ENCODE measurements at regions not wholly inside any gene's neighbourhood (a gene's known extent, or its start where the extent isn't known, plus 50 kb on each side); places are given as distances from the start of the nearest gene placed in this dataset.
A peak's percentile ranks its signal among the peaks of the same experiment; 100 is the strongest.
"Not testable (repeated sequence)": the region's sequence is repeated elsewhere in the genome, so short reads cannot be mapped to it uniquely, and the experiment has no call there.

DNA sequence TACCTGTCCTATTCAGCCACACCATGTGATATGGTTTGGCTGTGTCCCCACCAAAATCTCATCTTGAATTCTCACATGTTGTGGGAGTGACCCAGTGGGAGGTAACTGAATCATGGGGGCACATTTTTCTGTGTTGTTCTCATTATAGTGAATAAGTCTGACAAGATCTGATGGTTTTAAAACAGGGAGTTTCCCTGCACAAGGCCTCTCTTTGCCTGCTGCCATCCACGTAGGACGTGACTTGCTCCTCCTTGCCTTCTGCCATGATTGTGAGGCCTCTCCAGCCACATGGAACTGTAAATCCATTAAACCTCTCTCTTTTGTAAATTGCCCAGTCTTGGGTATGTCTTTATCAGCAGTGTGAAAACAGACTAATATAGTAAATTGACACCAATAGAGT is 117.7 kb downstream of the ENC1 start:
- intact Hi-C loops (cut with micrococcal nuclease): not testable (repeated sequence)

DNA sequence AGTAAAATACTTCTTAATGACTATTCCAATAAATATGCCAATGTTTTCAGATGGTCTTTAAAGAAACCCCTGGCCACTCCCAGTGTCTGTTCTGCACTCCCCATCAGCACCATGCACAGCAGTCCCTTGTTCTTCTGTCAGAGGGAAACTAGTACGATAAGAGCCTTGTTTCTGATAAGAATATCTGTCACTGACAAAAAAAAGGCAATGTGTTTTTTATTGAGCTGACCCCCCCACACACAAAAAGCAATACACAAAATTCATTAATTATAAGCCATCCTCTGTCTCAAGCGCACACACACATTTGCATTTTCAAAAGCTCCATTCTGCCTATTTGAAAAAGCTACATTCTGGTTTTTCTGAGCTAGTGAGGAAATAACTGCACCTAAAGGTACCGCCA is 119.1 kb downstream of the ENC1 start:
- no peak overlapping the region for H3K4me3 ChIP-seq (ENCODE audit: low read length in 2 of 2)
- H3K27ac ChIP-seq (ENCODE audit: low read depth, low read length): no peak overlapping the region
- Mint-ChIP-seq H3K4me3 (no peak overlapping the region), H3K27me3 (peaks cover 0 to 4% of the 10 kb centered on the region in 2 donors), H3K36me3 (peaks cover 3 to 7% of the 10 kb centered on the region in 2 donors), H3K4me1 (no peaks in the 10 kb centered on the region), H3K9me3 (peaks cover 4 to 27% (median 19%) of the 10 kb centered on the region in 8 donors), H3K27ac (no peak overlapping the region)
- no peaks in the 10 kb centered on the region for H3K27me3 ChIP-seq (ENCODE audit: insufficient read depth, low read length)
- H3K4me1 ChIP-seq (ENCODE audit: insufficient read depth, low read length): no peaks in the 10 kb centered on the region
- intact Hi-C loops (cut with micrococcal nuclease): no loop called here
- no peak for DNase-seq
- ChIA-PET POLR2A (ENCODE audit: partially characterized antibody) (no interaction called here), CTCF (ENCODE audit: partially characterized antibody) (no interaction called here)
- H3K9me3 ChIP-seq (ENCODE audit: control insufficient read depth in 1 of 2, low read length in 2 of 2): no peaks in the 10 kb centered on the region
- H3K36me3 ChIP-seq (ENCODE audit: insufficient read depth, low read length): no peaks in the 10 kb centered on the region

More for the DNA sequence above, 117.7 kb downstream of the ENC1 start:
- H3K36me3 ChIP-seq (ENCODE audit: insufficient read depth, low read length); H3K36me3 Mint-ChIP-seq; CTCF ChIA-PET (ENCODE audit: partially characterized antibody); H3K27me3 ChIP-seq (ENCODE audit: insufficient read depth, low read length); H3K4me3 ChIP-seq (ENCODE audit: low read length in 2 of 2); H3K4me1 ChIP-seq (ENCODE audit: insufficient read depth, low read length); H3K4me3 Mint-ChIP-seq; H3K27ac Mint-ChIP-seq; POLR2A ChIA-PET (ENCODE audit: partially characterized antibody); H3K27ac ChIP-seq (ENCODE audit: low read depth, low read length); DNase-seq; H3K4me1 Mint-ChIP-seq; H3K27me3 Mint-ChIP-seq; H3K9me3 ChIP-seq (ENCODE audit: control insufficient read depth in 1 of 2, low read length in 2 of 2): not testable (repeated sequence)
- H3K9me3 Mint-ChIP-seq: peaks cover 4 to 27% (median 19%) of the 10 kb centered on the region in 8 donors

DNA sequence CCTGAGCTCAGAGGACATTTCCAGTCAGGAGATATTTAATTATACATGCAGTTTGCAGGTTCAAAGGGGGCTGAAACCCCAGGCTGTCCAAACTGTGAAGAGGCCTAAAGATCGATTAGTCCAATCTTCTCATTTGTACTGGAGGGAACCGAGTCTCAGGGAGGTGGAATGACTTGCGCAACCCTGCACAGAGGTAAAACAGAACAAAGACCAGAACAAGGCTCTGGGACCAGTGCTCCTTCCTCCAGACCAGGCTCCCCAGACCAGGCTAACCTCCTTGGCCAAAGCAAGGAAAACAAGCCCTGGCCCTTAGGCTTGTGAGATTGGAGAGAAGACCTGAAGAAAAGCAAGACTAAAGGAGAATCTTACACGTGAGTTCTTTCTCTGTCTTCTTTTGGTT is 120.8 kb downstream of the ENC1 start:
- Mint-ChIP-seq H3K4me1 (no peaks in the 10 kb centered on the region), H3K27ac (no peak overlapping the region), H3K27me3 (peaks cover 0 to 7% of the 10 kb centered on the region in 2 donors), H3K4me3 (no peak overlapping the region), H3K36me3 (peaks cover 3 to 7% of the 10 kb centered on the region in 2 donors), H3K9me3 (peaks cover 4 to 23% (median 16%) of the 10 kb centered on the region in 8 donors)
- POLR2A ChIA-PET (ENCODE audit: partially characterized antibody): no interaction called here
- Histone ChIP-seq H3K27me3 (ENCODE audit: insufficient read depth, low read length) (no peaks in the 10 kb centered on the region), H3K4me1 (ENCODE audit: insufficient read depth, low read length) (no peaks in the 10 kb centered on the region), H3K27ac (ENCODE audit: low read depth, low read length) (no peak overlapping the region), H3K9me3 (ENCODE audit: control insufficient read depth in 1 of 2, low read length in 2 of 2) (no peaks in the 10 kb centered on the region), H3K36me3 (ENCODE audit: insufficient read depth, low read length) (no peaks in the 10 kb centered on the region), H3K4me3 (ENCODE audit: low read length in 2 of 2) (no peak overlapping the region)
- no peak for DNase-seq
- CTCF ChIA-PET (ENCODE audit: partially characterized antibody): no interaction called here
- intact Hi-C loops (cut with micrococcal nuclease): no loop called here

DNA sequence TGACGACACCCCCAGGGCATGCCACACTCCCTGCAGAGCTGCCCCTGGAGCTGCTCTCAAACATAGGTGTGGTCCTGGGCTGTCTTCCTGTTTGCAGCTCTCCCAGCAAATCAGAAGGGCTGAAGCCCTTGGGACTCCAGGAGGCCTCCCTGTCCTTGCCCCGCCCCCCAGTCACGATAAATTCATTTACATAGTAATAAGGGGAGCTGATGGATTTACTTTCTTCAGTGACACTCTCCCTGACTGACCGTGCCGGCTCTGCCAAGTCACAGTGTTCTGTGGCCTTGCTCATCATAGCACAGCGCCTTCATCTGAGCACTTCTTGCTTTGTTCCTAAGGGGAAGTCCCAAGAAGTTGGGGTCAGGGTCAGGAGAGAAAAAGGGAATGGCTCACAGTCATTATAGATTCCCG is 121.4 kb downstream of the ENC1 start:
- Mint-ChIP-seq H3K9me3 (peaks cover 4 to 18% (median 14%) of the 10 kb centered on the region in 8 donors), H3K27ac (peak overlapping the region in 1 of 7 donors; percentile 27), H3K36me3 (peaks cover 3 to 7% of the 10 kb centered on the region in 2 donors), H3K4me1 (no peaks in the 10 kb centered on the region), H3K27me3 (peaks cover 2 to 7% of the 10 kb centered on the region in 2 donors), H3K4me3 (no peak overlapping the region)
- CTCF ChIA-PET (ENCODE audit: partially characterized antibody): no interaction called here
- H3K36me3 ChIP-seq (ENCODE audit: insufficient read depth, low read length): no peaks in the 10 kb centered on the region
- no peak for DNase-seq
- H3K27ac ChIP-seq (ENCODE audit: low read depth, low read length): no peak overlapping the region
- no peak overlapping the region for H3K4me3 ChIP-seq (ENCODE audit: low read length in 2 of 2)
- POLR2A ChIA-PET (ENCODE audit: partially characterized antibody): no interaction called here
- H3K4me1 ChIP-seq (ENCODE audit: insufficient read depth, low read length): no peaks in the 10 kb centered on the region
- no peaks in the 10 kb centered on the region for H3K27me3 ChIP-seq (ENCODE audit: insufficient read depth, low read length)
- intact Hi-C loops (cut with micrococcal nuclease): no loop called here
- no peaks in the 10 kb centered on the region for H3K9me3 ChIP-seq (ENCODE audit: control insufficient read depth in 1 of 2, low read length in 2 of 2)

DNA sequence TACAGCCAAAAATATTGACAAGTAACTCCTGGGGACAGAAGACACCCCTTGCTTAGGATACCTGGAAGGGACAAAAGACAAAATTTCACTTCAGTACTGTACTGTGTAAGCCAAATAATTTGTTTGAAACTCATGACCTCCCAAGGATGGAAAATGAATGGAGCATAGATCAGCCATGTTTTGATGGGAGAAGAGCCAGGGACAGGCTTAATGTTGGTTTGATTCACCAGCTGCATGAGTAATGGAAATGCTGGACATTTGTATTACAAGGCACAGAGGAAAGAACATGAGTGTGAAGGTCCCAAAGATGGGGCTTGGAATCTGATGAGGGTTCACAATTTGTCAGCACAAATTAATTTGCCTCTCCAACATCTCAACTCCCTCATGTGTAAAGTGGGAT is 122.8 kb downstream of the ENC1 start:
- intact Hi-C loops (cut with micrococcal nuclease): no loop called here
- Histone ChIP-seq H3K4me3 (ENCODE audit: low read length in 2 of 2) (no peak overlapping the region), H3K9me3 (ENCODE audit: control insufficient read depth in 1 of 2, low read length in 2 of 2) (no peaks in the 10 kb centered on the region), H3K36me3 (ENCODE audit: insufficient read depth, low read length) (no peaks in the 10 kb centered on the region), H3K27ac (ENCODE audit: low read depth, low read length) (no peak overlapping the region), H3K4me1 (ENCODE audit: insufficient read depth, low read length) (no peaks in the 10 kb centered on the region), H3K27me3 (ENCODE audit: insufficient read depth, low read length) (no peaks in the 10 kb centered on the region)
- Mint-ChIP-seq H3K4me1 (no peaks in the 10 kb centered on the region), H3K9me3 (peaks cover 0 to 5% (median under 1%) of the 10 kb centered on the region in 8 donors), H3K27ac (no peak overlapping the region), H3K4me3 (no peak overlapping the region), H3K27me3 (peaks cover 2 to 7% of the 10 kb centered on the region in 2 donors), H3K36me3 (no peaks in the 10 kb centered on the region)
- ChIA-PET CTCF (ENCODE audit: partially characterized antibody) (interaction anchor here (0.8 kb wide), 1 partner anchor 78 kb away, joined by 3 read pairs; no protein-coding TSS in a partner anchor), POLR2A (ENCODE audit: partially characterized antibody) (no interaction called here)
- no peak for DNase-seq

DNA sequence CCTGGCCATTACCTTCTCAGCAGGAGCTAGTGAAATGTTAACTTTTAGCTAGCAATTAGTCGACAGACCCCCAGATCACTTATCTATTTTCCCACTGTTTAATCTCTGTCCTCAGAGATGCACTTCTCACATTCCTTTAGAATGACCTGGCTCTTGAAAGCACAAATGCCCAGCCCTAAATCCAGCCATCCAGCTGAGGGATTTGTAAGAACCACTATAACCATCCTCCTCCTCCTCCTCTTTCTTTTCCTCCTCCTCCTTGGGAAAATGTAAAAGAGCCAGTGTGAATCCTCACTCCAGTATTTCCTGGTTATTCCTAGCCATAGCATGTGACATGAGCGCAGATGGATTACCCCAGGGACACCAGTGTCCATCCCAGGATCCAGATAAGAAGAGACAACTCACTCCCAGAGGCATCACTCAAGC is 124.3 kb downstream of the ENC1 start:
- Mint-ChIP-seq H3K4me1 (no peaks in the 10 kb centered on the region), H3K27me3 (peaks cover 2 to 7% of the 10 kb centered on the region in 2 donors), H3K27ac (no peak overlapping the region), H3K4me3 (no peak overlapping the region), H3K9me3 (no peaks in the 10 kb centered on the region), H3K36me3 (no peaks in the 10 kb centered on the region)
- H3K4me3 ChIP-seq (ENCODE audit: low read length in 2 of 2): no peak overlapping the region
- no peak overlapping the region for H3K27ac ChIP-seq (ENCODE audit: low read depth, low read length)
- H3K36me3 ChIP-seq (ENCODE audit: insufficient read depth, low read length): no peaks in the 10 kb centered on the region
- no peak for DNase-seq
- no peaks in the 10 kb centered on the region for H3K9me3 ChIP-seq (ENCODE audit: control insufficient read depth in 1 of 2, low read length in 2 of 2)
- ChIA-PET POLR2A (ENCODE audit: partially characterized antibody) (no interaction called here), CTCF (ENCODE audit: partially characterized antibody) (no interaction called here)
- H3K4me1 ChIP-seq (ENCODE audit: insufficient read depth, low read length): no peaks in the 10 kb centered on the region
- intact Hi-C loops (cut with micrococcal nuclease): no loop called here
- no peaks in the 10 kb centered on the region for H3K27me3 ChIP-seq (ENCODE audit: insufficient read depth, low read length)

DNA sequence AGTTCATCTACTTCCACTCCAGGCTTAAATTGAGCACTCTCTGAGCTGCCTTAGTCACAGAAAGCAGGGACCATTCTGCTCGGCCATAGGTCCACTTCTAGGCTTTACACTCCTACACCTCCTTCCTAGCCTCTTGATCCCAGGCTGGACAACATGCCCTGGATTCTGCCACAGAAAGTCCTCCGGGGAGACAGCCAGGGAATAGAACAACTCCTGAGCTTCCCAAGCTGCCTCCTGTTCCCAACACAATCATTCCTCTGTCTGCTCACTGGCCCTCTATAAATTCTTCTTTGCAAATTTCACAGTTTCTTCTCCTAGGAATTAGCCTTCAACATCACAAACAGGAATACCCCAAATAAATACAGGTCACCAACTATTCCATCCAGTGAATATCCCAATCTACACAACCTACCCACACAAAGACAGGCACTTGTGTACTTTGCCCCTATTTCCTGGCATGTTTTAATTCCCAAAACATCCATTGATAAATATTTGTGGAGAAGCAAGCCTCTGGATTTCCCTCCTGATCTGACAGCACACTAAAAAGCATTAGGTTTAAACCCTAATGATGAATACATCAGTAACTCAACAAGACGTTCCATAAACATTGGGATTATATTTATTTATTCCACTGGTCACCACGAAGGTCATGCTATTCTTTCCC is 125.5 kb downstream of the ENC1 start:
- Histone ChIP-seq H3K4me3 (ENCODE audit: low read length in 2 of 2) (no peak overlapping the region), H3K9me3 (ENCODE audit: control insufficient read depth in 1 of 2, low read length in 2 of 2) (no peaks in the 10 kb centered on the region), H3K27ac (ENCODE audit: low read depth, low read length) (no peak overlapping the region), H3K4me1 (ENCODE audit: insufficient read depth, low read length) (no peaks in the 10 kb centered on the region), H3K27me3 (ENCODE audit: insufficient read depth, low read length) (no peaks in the 10 kb centered on the region), H3K36me3 (ENCODE audit: insufficient read depth, low read length) (no peaks in the 10 kb centered on the region)
- no peaks in the 10 kb centered on the region for H3K4me1 Mint-ChIP-seq
- ChIA-PET CTCF (ENCODE audit: partially characterized antibody) (no interaction called here), POLR2A (ENCODE audit: partially characterized antibody) (no interaction called here)
- H3K27me3 Mint-ChIP-seq: peaks cover 2 to 7% of the 10 kb centered on the region in 2 donors
- no peaks in the 10 kb centered on the region for H3K9me3 Mint-ChIP-seq
- no peak for DNase-seq
- no peak overlapping the region for H3K4me3 Mint-ChIP-seq
- no peak overlapping the region for H3K27ac Mint-ChIP-seq
- intact Hi-C loops (cut with micrococcal nuclease): no loop called here
- H3K36me3 Mint-ChIP-seq: no peaks in the 10 kb centered on the region

DNA sequence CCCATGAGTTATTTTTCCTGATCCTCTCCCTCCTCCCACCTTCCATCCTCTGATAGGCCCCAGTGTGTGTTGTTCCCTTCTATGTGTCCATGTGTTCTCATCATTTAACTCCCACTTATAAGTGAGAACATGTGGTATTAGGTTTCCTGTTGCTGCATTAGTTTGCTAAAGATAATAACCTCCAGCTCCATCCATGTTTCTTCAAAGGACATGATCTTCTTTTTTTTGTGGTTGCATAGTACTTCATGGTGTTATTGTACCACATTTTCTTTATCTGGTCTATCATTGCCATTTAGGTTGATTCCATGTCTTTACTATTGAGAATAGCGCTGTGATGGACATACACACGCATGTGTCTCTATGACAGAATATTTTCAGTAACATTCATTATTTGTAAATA is 128.8 kb downstream of the ENC1 start:
- H3K4me3 ChIP-seq (ENCODE audit: low read length in 2 of 2); CTCF ChIA-PET (ENCODE audit: partially characterized antibody); POLR2A ChIA-PET (ENCODE audit: partially characterized antibody); H3K36me3 ChIP-seq (ENCODE audit: insufficient read depth, low read length); H3K27ac Mint-ChIP-seq; H3K4me1 ChIP-seq (ENCODE audit: insufficient read depth, low read length); intact Hi-C loops (cut with micrococcal nuclease); H3K36me3 Mint-ChIP-seq; H3K27me3 ChIP-seq (ENCODE audit: insufficient read depth, low read length); DNase-seq; H3K4me1 Mint-ChIP-seq; H3K9me3 ChIP-seq (ENCODE audit: control insufficient read depth in 1 of 2, low read length in 2 of 2); H3K9me3 Mint-ChIP-seq; H3K27ac ChIP-seq (ENCODE audit: low read depth, low read length); H3K4me3 Mint-ChIP-seq; H3K27me3 Mint-ChIP-seq: not testable (repeated sequence)

All from CD4-positive, alpha-beta memory T cell (primary cell).